Caco-2 (cell line): ENCODE measurements at regions not wholly inside any gene's neighbourhood (a gene's known extent, or its start where the extent isn't known, plus 50 kb on each side); places are given as distances from the start of the nearest gene placed in this dataset.

Experiments used
- BruUV-seq: library from RNA; stranded (reverse); fragments of 400-500 nt; replicated peaks from 2 replicates; lab custom pipeline; 2021; lab: Mats Ljungman, UMichigan
- CTCF ChIA-PET: fragments of 300-600 bp; sonication (Branson Sonifier 250); formaldehyde crosslinking; loops from one replicate; lab custom pipeline; 2022; ENCODE audit warnings: antibody characterized with exemption; lab: Charles Lee
- POLR2A ChIA-PET: fragments of 300-600 bp; sonication (Branson Sonifier 250); formaldehyde crosslinking; loops from one replicate; lab custom pipeline; 2022; ENCODE audit warnings: antibody characterized with exemption; lab: Charles Lee
- DNase-seq, 2 experiments: peaks; one replicate each; pipeline versions ENCODE4 v3.0.0 to v3.0.0-alpha.2; 2020 to 2022
- H3K27me3 ChIP-seq: replicated peaks from 2 replicates; pipeline ENCODE4 v1.6.0; 2011; ENCODE audit warnings: low read length; ENCODE audit not compliant: control insufficient read depth, insufficient read depth
- H3K36me3 ChIP-seq: 2 replicates; pipeline ENCODE4 v1.5.1; 2011; ENCODE audit warnings: low read length; ENCODE audit not compliant: control insufficient read depth, insufficient read depth
- H3K4me1 ChIP-seq: fragments of 250-450 bp; sonication (Bioruptor Pico); 2 replicates; pipeline ENCODE4 v1.5.1; 2020; ENCODE audit warnings: mild to moderate bottlenecking
- H3K4me3 ChIP-seq: 2 replicates; pipeline ENCODE4 v1.5.1; 2011; ENCODE audit warnings: low read depth, mild to moderate bottlenecking, control low read depth, low read length
- H3K9me3 ChIP-seq: fragments of 250-450 bp; sonication (Bioruptor Pico); 2 replicates; pipeline ENCODE4 v1.5.1; 2020; ENCODE audit warnings: mild to moderate bottlenecking, moderate library complexity
- H3K27ac Mint-ChIP-seq: one replicate; pipeline ENCODE4 v1.8.0; 2022; ENCODE audit warnings: mixed read lengths; ENCODE audit not compliant: unreplicated experiment
- H3K27me3 Mint-ChIP-seq: one replicate; pipeline ENCODE4 v1.8.0; 2022; ENCODE audit warnings: mixed read lengths; ENCODE audit not compliant: insufficient read depth, unreplicated experiment
- H3K36me3 Mint-ChIP-seq: one replicate; pipeline ENCODE4 v1.8.0; 2022; ENCODE audit warnings: mild to moderate bottlenecking, mixed read lengths; ENCODE audit not compliant: insufficient read depth, unreplicated experiment
- H3K4me1 Mint-ChIP-seq: one replicate; pipeline ENCODE4 v1.8.0; 2022; ENCODE audit warnings: low read depth, mixed read lengths; ENCODE audit not compliant: unreplicated experiment
- H3K4me3 Mint-ChIP-seq: one replicate; pipeline ENCODE4 v1.8.0; 2022; ENCODE audit warnings: mild to moderate bottlenecking, moderate library complexity, mixed read lengths; ENCODE audit not compliant: unreplicated experiment
- H3K9me3 Mint-ChIP-seq: one replicate; pipeline ENCODE4 v1.8.0; 2022; ENCODE audit warnings: mixed read lengths; ENCODE audit not compliant: unreplicated experiment
- intact Hi-C: fragments of 100-400 bp; cut with micrococcal nuclease; formaldehyde crosslinking; loops from one replicate; pipeline ENCODE4 v1.10.0; 2022; ENCODE audit not compliant: unreplicated experiment
- TF ChIP-seq, protein P1 (sequence below), 2 experiments: fragments of 200-600 bp in 1 of 2; IDR thresholded peaks; 1 replicate in 1 of 2; 2 replicates in 1 of 2; pipeline versions ENCODE4 v1.5.1 to v1.8.0; 2011 to 2022; ENCODE audit warnings: antibody characterized with exemption in 1 of 2, control low read depth in 1 of 2, inconsistent platforms in 1 of 2, low read depth in 1 of 2, low read length in 1 of 2, mild to moderate bottlenecking in 1 of 2, moderate library complexity in 1 of 2; ENCODE audit not compliant: insufficient read depth in 1 of 2, severe bottlenecking in 1 of 2, unreplicated experiment in 1 of 2

DNA sequence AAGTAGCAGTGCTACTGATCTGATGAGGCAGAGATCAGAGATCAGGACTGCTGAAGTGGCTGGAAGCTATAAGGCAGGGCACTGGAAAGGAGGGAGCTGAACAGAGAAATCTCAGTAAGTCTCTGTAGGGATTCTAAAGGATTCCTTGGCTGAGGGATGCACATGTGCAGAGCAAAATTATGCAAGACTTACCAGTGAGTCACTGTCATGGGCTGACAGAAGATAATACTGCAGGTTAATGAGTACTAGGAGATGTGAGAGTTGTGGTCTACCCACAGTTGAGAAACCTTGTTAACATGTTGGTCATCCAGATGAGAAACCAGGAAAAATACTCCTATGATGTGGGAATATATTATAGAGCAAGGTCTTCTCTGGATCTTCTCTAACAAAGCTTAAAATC lies 378.1 kb downstream of the HAPSTR1 start:
- ChIA-PET POLR2A (no interaction called here), CTCF (no interaction called here)
- Histone ChIP-seq H3K9me3 (no peaks in the 10 kb centered on the region), H3K27me3 (no peaks in the 10 kb centered on the region), H3K4me3 (no peak overlapping the region), H3K4me1 (peaks cover 8% of the 10 kb centered on the region), H3K36me3 (no peaks in the 10 kb centered on the region)
- peak; percentile 47 to 57 for DNase-seq
- BruUV-seq, result no TSS peak
- Mint-ChIP-seq H3K4me1 (peaks cover 13% of the 10 kb centered on the region), H3K36me3 (no peaks in the 10 kb centered on the region), H3K9me3 (no peaks in the 10 kb centered on the region), H3K27me3 (no peaks in the 10 kb centered on the region), H3K27ac (peak overlapping the region; percentile 45), H3K4me3 (peak overlapping the region; percentile 22)
- TF ChIP-seq, protein P1, sequence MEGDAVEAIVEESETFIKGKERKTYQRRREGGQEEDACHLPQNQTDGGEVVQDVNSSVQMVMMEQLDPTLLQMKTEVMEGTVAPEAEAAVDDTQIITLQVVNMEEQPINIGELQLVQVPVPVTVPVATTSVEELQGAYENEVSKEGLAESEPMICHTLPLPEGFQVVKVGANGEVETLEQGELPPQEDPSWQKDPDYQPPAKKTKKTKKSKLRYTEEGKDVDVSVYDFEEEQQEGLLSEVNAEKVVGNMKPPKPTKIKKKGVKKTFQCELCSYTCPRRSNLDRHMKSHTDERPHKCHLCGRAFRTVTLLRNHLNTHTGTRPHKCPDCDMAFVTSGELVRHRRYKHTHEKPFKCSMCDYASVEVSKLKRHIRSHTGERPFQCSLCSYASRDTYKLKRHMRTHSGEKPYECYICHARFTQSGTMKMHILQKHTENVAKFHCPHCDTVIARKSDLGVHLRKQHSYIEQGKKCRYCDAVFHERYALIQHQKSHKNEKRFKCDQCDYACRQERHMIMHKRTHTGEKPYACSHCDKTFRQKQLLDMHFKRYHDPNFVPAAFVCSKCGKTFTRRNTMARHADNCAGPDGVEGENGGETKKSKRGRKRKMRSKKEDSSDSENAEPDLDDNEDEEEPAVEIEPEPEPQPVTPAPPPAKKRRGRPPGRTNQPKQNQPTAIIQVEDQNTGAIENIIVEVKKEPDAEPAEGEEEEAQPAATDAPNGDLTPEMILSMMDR (IDR thresholded peaks at IDR 0.05; ENCODE audit: insufficient read depth in 1 of 2, low read depth in 1 of 2, low read length in 1 of 2, severe bottlenecking in 1 of 2, unreplicated experiment in 1 of 2), result no peak
- intact Hi-C loops, result loop anchor here (5.0 kb wide), 1 partner anchor 78 kb away; no protein-coding TSS in a partner anchor

GRCh38 chr16:9476744-9477143 lies 385.3 kb downstream of the HAPSTR1 start:
- no peak for DNase-seq
- TF ChIP-seq, protein P1 (IDR thresholded peaks at IDR 0.05; ENCODE audit: insufficient read depth in 1 of 2, low read depth in 1 of 2, low read length in 1 of 2, severe bottlenecking in 1 of 2, unreplicated experiment in 1 of 2), result no peak
- H3K4me1 ChIP-seq, result no peaks in the 10 kb centered on the region
- Mint-ChIP-seq H3K4me3 (no peak overlapping the region), H3K4me1 (no peaks in the 10 kb centered on the region), H3K27ac (no peak overlapping the region), H3K9me3 (no peaks in the 10 kb centered on the region), H3K27me3 (no peaks in the 10 kb centered on the region), H3K36me3 (no peaks in the 10 kb centered on the region)
- no peak overlapping the region for H3K4me3 ChIP-seq
- ChIA-PET POLR2A (no interaction called here), CTCF (no interaction called here)
- H3K27me3 ChIP-seq, result no peaks in the 10 kb centered on the region
- H3K36me3 ChIP-seq, result no peaks in the 10 kb centered on the region
- BruUV-seq, result no TSS peak
- no peaks in the 10 kb centered on the region for H3K9me3 ChIP-seq
- intact Hi-C loops, result no loop called here

GRCh38 chr16:9479008-9479407 lies 387.6 kb downstream of the HAPSTR1 start:
- no TSS peak for BruUV-seq
- Mint-ChIP-seq H3K4me3 (no peak overlapping the region), H3K36me3 (no peaks in the 10 kb centered on the region), H3K27me3 (no peaks in the 10 kb centered on the region), H3K27ac (no peak overlapping the region), H3K9me3 (no peaks in the 10 kb centered on the region), H3K4me1 (no peaks in the 10 kb centered on the region)
- Histone ChIP-seq H3K9me3 (no peaks in the 10 kb centered on the region), H3K36me3 (no peaks in the 10 kb centered on the region), H3K4me3 (no peak overlapping the region), H3K27me3 (no peaks in the 10 kb centered on the region), H3K4me1 (no peaks in the 10 kb centered on the region)
- intact Hi-C loops, result no loop called here
- CTCF ChIA-PET, result interaction anchor here (0.6 to 0.8 kb wide), 3 partner anchors 182 to 446 kb away, joined by 3 read pairs; no protein-coding TSS in a partner anchor
- TF ChIP-seq, protein P1 (IDR thresholded peaks at IDR 0.05; ENCODE audit: insufficient read depth in 1 of 2, low read depth in 1 of 2, low read length in 1 of 2, severe bottlenecking in 1 of 2, unreplicated experiment in 1 of 2), result peak in 1 of 2 experiments; percentile 27
- POLR2A ChIA-PET, result no interaction called here
- peak in 1 of 2 experiments; percentile 11 for DNase-seq
